ENCODE measurements at regions not wholly inside any gene's neighbourhood (a gene's known extent, or its start where the extent isn't known, plus 50 kb on each side); places are given as distances from the start of the nearest gene placed in this dataset.

GRCh38 chr2:120976501-120977307, 241.0 kb downstream of the GLI2 start:
- DNase-seq (ENCODE audit: low read depth) = no peak

DNA sequence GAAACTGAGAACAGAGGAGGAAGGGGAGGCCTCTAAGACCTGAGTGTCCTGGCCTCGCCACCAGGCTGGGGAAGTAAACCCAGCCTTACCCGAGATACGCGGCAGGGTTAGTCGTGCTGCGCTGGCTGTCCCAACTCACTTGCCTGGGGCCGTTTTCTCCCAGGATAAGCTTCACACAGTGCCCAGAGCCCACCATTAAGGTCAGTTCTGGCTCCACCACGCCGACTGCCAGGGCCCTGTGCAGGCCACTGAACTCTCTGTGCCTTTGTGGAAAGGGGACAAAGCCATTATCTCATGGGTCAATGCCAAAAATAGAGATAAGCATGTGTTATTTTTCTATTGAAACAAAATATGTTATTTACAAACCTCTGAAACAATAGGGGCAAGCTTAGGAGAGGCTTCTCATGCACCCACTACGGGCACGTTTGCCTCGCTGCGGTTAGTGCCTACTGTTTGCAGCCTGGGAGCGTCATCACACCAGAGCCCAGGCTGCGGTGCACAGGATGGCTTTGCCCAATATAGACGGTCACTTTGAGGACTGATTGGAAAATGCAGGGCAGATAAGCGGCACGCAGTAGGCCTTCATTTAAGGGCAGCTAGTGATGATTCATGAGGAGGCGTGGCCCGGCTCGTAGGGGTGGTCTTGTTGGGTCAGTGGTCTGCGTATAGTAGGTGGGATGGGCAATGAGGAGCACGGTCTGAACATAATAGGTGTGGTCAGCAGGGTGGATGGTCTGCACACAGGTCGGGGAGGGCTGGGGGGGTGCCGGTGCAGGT, 242.1 kb downstream of the GLI2 start:
- no peak for DNase-seq (ENCODE audit: low read depth)

- no peak for DNase-seq (ENCODE audit: low read depth)
These were observed 242.8 kb downstream of the GLI2 start for GRCh38 chr2:120978359-120979050.

DNA sequence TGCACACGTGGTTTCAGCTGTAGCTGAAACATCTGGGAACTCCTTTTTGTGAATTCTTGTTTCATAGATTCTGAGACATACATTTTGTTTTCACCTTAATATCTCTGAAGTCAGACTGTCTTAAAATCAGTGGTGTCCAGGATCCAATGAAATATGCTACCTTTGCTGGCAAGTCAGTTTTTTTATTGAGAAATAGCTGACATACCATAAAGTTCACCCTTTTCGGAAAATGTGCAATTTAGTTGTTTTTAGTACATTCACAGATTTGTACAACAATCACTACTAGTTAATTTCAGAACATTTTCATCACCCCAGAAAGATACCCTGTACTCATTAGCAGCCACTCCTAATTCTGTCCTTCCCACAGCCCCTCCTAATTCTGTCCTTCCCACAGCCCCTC, 243.7 kb downstream of the GLI2 start:
- DNase-seq (ENCODE audit: low read depth) = no peak

GRCh38 chr2:120979921-120980320, 244.3 kb downstream of the GLI2 start:
- no peak for DNase-seq (ENCODE audit: low read depth)

DNA sequence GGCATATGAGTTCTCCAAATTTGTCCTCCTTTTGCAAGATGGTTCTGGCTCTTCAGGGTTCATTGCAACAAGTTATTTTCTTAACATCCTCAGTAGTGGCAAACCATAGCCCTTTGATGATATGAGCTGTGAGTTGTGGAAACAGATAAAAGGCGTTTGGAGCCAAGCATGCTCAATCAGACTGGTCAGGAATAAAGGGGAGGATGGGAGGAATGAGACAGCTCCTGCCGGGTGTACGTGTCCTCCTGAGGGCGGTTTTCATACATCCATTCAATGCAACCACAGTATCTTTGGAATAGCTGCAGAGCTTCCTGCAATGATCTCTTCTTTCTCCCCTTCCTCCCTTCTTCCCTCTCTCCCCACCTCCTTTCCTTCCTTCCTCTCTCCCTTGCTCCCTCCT, 245.8 kb downstream of the GLI2 start:
- DNase-seq (ENCODE audit: low read depth) = no peak

DNA sequence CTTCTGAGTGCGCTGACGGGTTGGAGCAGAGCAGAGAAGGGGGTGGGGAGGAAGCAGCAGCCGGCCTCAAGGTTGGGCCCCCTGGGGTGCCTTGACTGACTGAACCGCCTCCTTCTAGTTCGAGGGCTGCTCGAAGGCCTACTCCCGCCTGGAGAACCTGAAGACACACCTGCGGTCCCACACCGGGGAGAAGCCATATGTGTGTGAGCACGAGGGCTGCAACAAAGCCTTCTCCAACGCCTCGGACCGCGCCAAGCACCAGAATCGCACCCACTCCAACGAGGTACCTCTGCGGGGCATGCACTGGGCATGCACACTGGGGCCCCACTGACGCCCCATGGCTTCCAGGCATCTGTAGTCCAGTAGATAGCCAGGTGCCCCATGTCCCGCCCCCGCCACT, 246.9 kb downstream of the GLI2 start:
- DNase-seq (ENCODE audit: low read depth) = no peak

GRCh38 chr2:120983344-120983743, 247.7 kb downstream of the GLI2 start:
- DNase-seq (ENCODE audit: low read depth) = no peak

DNA sequence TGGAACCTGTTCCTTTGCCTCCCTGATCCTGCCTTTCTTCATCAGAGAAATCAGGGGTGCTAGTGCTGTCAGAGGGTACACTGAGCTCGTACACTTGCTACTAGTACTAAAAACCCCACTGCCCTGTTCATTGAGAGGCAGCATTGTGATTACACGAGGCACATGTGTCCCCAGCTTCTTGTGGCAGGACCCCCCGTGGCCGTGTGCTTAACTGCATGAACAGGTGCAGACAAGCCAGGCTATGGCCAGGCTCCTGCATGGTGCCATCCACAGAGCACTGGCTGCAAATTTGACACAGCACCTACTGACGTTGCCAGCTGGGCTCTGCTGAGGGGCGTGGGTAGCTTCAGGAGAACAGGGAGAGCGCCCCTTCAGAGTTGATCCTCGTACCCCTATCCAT, 248.4 kb downstream of the GLI2 start:
- no peak for DNase-seq (ENCODE audit: low read depth)

DNA sequence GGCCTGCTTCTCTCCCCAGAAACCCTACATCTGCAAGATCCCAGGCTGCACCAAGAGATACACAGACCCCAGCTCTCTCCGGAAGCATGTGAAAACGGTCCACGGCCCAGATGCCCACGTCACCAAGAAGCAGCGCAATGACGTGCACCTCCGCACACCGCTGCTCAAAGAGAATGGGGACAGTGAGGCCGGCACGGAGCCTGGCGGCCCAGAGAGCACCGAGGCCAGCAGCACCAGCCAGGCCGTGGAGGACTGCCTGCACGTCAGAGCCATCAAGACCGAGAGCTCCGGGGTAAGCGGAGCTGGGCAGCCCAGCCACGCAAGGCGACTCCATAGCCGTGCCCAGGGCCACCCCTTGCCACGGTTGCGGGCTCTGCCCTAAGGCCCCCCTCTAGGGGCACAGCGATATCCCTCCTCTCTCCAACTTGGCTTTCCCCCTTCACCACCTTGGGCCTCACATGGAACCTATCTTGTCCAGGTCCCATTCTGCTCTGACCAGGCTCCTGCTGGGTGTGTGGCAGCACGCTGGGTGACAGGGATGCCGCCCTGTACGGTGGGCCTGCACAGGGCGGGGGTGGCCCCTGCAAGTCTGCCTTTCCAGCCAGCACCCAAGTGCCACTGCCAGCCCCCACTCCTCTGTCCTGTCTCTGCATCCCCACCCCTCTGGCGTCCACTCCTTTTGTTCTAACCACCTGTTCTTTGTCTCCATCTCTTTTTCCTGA, 248.9 kb downstream of the GLI2 start:
- DNase-seq (ENCODE audit: low read depth) = no peak

DNA sequence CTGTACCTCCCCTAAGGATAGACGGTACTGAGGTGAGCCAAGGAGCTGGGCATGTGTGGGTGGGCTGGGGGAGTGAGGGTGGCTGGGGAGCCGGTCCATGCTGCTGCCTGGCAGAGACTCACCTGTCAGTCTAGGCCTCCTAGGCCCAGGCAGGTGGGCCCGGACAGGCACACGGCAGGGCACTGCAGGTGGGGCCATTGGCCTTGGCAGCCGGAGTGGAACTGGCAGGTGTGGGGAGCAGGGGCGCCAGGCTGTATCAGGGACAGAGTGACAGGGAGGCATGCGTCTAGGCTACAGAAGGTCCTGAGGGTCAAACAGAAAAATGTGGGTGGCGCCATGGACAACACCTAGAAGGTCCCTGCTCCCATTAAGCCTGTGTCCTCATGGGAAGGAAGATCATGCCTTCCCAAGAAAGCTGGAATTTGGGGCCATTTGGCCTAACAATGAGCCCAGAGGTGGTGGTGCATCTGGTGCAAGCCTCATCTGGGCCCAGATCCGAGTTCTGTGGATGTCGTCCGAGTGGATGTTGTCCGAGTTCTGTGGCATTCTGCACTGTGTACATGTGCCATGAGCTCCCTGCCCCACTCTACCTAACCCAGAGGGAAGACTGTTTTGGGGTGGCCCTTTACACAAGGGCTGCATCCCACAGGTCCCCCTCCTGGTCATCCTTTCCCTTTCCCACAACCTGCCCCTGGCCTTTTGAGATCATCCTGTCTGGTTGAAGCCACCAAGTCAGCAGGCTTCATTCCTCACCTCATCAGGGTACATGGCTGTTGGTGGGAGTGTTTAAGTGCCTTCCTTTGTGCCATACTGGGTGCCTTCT, 249.7 kb downstream of the GLI2 start:
- no peak for DNase-seq (ENCODE audit: low read depth)

- DNase-seq (ENCODE audit: low read depth) = no peak
These were observed 250.5 kb downstream of the GLI2 start for GRCh38 chr2:120985997-120986651.

- DNase-seq (ENCODE audit: low read depth) = no peak
These were observed 251.4 kb downstream of the GLI2 start for GRCh38 chr2:120986898-120987650.

DNA sequence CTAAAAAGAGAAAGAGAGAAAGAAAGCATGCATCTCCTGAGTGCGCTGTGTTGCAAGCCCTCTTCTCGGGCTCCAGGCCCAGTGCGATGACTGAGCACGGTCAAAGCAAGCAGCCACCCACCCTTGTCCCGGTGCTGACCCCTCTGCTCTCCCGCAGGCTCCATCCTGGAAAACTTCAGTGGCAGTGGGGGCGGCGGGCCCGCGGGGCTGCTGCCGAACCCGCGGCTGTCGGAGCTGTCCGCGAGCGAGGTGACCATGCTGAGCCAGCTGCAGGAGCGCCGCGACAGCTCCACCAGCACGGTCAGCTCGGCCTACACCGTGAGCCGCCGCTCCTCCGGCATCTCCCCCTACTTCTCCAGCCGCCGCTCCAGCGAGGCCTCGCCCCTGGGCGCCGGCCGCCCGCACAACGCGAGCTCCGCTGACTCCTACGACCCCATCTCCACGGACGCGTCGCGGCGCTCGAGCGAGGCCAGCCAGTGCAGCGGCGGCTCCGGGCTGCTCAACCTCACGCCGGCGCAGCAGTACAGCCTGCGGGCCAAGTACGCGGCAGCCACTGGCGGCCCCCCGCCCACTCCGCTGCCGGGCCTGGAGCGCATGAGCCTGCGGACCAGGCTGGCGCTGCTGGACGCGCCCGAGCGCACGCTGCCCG, 252.5 kb downstream of the GLI2 start:
- DNase-seq (ENCODE audit: low read depth) = no peak

DNA sequence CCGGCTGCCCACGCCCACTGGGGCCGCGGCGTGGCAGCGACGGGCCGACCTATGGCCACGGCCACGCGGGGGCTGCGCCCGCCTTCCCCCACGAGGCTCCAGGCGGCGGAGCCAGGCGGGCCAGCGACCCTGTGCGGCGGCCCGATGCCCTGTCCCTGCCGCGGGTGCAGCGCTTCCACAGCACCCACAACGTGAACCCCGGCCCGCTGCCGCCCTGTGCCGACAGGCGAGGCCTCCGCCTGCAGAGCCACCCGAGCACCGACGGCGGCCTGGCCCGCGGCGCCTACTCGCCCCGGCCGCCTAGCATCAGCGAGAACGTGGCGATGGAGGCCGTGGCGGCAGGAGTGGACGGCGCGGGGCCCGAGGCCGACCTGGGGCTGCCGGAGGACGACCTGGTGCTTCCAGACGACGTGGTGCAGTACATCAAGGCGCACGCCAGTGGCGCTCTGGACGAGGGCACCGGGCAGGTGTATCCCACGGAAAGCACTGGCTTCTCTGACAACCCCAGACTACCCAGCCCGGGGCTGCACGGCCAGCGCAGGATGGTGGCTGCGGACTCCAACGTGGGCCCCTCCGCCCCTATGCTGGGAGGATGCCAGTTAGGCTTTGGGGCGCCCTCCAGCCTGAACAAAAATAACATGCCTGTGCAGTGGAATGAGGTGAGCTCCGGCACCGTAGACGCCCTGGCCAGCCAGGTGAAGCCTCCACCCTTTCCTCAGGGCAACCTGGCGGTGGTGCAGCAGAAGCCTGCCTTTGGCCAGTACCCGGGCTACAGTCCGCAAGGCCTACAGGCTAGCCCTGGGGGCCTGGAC, 253.2 kb downstream of the GLI2 start:
- no peak for DNase-seq (ENCODE audit: low read depth)

DNA sequence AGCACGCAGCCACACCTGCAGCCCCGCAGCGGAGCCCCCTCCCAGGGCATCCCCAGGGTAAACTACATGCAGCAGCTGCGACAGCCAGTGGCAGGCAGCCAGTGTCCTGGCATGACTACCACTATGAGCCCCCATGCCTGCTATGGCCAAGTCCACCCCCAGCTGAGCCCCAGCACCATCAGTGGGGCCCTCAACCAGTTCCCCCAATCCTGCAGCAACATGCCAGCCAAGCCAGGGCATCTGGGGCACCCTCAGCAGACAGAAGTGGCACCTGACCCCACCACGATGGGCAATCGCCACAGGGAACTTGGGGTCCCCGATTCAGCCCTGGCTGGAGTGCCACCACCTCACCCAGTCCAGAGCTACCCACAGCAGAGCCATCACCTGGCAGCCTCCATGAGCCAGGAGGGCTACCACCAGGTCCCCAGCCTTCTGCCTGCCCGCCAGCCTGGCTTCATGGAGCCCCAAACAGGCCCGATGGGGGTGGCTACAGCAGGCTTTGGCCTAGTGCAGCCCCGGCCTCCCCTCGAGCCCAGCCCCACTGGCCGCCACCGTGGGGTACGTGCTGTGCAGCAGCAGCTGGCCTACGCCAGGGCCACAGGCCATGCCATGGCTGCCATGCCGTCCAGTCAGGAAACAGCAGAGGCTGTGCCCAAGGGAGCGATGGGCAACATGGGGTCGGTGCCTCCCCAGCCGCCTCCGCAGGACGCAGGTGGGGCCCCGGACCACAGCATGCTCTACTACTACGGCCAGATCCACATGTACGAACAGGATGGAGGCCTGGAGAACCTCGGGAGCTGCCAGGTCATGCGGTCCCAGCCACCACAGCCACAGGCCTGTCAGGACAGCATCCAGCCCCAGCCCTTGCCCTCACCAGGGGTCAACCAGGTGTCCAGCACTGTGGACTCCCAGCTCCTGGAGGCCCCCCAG, 254.1 kb downstream of the GLI2 start:
- DNase-seq (ENCODE audit: low read depth) = no peak

DNA sequence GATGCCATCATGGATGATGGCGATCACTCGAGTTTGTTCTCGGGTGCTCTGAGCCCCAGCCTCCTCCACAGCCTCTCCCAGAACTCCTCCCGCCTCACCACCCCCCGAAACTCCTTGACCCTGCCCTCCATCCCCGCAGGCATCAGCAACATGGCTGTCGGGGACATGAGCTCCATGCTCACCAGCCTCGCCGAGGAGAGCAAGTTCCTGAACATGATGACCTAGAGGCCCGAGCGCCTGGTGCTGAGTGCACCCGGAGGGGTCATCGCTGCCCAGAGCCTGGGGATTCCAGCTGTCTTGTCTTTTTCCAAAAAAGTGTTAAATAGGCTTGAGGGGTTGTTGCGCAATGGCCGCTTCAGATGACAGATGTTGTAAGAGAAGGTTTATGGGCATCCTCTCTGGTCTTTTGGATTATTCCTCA, 254.8 kb downstream of the GLI2 start:
- DNase-seq (ENCODE audit: low read depth) = no peak
